IPS-18a (cell line): ENCODE measurements at regions not wholly inside any gene's neighbourhood (a gene's known extent, or its start where the extent isn't known, plus 50 kb on each side); places are given as distances from the start of the nearest gene placed in this dataset.

Experiments
- H3K27ac ChIP-seq: one replicate; pipeline ENCODE4 v1.5.1; 2013; ENCODE audit warnings: low read length
- H3K27me3 ChIP-seq: one replicate; pipeline ENCODE4 v1.6.1; 2013; ENCODE audit warnings: mild to moderate bottlenecking, low read length; ENCODE audit not compliant: control insufficient read depth, insufficient read depth
- H3K36me3 ChIP-seq: one replicate; pipeline ENCODE4 v1.6.1; 2013; ENCODE audit warnings: low read depth, low read length; ENCODE audit not compliant: control insufficient read depth
- H3K4me1 ChIP-seq: one replicate; pipeline ENCODE4 v1.6.1; 2013; ENCODE audit warnings: low read depth, low read length; ENCODE audit not compliant: control insufficient read depth
- H3K4me3 ChIP-seq: one replicate; pipeline ENCODE4 v1.5.1; 2013; ENCODE audit warnings: low read length
- H3K9ac ChIP-seq: one replicate; pipeline ENCODE4 v1.6.1; 2013; ENCODE audit warnings: mild to moderate bottlenecking, low read length, moderate library complexity
- H3K9me3 ChIP-seq: one replicate; pipeline ENCODE4 v1.6.1; 2013; ENCODE audit warnings: low read depth, low read length; ENCODE audit not compliant: control insufficient read depth

DNA sequence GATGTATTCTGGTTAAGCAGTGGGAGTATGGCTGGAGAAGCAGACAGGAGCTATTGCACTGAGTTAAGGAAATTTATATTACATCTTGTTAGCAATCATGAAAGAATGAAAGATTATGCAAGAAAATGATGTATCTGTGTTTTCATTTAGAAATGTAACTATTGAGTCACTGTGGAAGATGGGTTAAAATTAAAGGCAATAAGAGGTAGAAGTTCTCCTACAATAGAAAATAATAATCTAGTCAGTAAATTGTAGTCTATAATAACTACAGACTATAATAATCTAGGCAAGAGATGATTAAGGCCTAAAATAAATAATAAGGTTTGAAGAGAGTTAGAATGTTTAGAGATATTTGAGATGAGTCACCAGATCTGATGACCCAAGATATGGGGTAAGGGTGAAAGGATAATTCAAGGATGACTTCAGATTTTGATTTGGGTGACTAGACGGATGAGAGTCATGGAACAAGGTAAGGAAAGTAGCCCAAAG lies 371.9 kb upstream of the KCNH7 start:
- H3K27ac ChIP-seq, result no peak overlapping the region
- H3K4me3 ChIP-seq, result no peak overlapping the region
- no peaks in the 10 kb centered on the region for H3K36me3 ChIP-seq
- no peak overlapping the region for H3K9ac ChIP-seq
- H3K27me3 ChIP-seq, result no peaks in the 10 kb centered on the region
- H3K9me3 ChIP-seq, result no peaks in the 10 kb centered on the region
- no peaks in the 10 kb centered on the region for H3K4me1 ChIP-seq

DNA sequence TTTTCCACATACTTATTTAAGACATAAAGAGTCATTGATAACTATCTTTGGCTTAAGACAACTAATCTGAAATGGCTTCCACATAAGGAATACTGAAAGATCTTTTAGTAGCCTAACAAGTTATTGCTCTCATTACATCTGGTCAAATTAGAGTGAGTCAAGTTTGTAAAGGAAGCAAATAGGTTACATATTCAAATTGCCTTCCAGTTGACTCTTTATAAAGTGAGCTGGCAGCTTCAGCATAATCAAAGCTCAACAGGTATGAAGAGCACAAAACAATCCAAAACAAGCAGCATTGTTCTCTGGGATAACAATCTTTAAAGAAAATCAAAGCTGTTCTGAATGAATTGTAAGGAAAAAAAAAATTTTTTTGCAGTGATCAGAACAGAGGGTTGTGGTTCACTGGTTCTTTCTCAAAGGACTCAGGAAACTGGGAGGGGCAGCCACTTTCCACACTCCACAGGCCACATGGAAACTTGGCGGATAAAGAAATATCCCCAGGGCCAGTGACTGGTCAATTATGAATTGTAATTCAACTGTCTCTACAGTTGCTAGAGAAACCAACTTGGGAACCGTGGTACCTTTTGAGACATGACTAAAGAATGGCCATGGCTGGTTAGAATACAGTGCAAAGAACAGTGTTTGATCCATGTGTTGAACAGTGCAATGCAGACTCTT lies 369.3 kb upstream of the KCNH7 start:
- no peak overlapping the region for H3K27ac ChIP-seq
- no peak overlapping the region for H3K4me3 ChIP-seq
- H3K36me3 ChIP-seq, result no peaks in the 10 kb centered on the region
- no peaks in the 10 kb centered on the region for H3K4me1 ChIP-seq
- H3K9ac ChIP-seq, result no peak overlapping the region
- no peaks in the 10 kb centered on the region for H3K9me3 ChIP-seq
- H3K27me3 ChIP-seq, result no peaks in the 10 kb centered on the region

DNA sequence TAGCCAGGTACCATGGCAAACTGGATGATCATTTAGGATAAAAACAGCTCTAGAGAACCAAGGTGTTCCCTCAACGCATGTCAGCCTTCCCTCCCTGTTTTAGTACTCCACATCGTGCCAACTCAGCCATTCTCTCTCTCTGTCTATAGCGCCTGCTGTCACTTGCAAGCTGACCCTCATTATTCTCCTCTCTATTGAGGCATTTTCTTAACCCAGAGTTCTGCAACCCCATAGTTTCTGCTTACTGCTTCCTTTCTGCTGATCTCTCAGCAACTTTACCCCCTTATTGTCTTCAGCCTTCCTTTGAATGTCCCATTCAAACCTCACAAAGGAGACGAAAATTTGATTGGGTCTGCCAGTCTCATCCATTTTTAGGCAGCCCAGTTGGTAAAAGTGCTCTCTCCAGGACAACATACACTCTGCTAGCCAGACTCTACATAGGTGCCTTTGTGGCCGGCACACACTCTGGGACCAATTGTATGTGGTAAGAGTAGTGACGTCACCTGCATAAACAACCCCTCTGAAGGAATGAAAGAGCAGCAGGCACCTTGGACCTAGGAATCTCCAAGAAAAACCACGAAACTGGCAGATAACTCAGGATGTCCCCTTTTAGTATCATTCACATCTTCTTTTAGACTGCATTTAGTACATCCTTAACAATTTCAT lies 367.2 kb upstream of the KCNH7 start:
- Histone ChIP-seq H3K9me3 (no peaks in the 10 kb centered on the region), H3K27ac (no peak overlapping the region), H3K4me1 (no peaks in the 10 kb centered on the region), H3K4me3 (no peak overlapping the region), H3K27me3 (no peaks in the 10 kb centered on the region), H3K36me3 (no peaks in the 10 kb centered on the region), H3K9ac (no peak overlapping the region)

DNA sequence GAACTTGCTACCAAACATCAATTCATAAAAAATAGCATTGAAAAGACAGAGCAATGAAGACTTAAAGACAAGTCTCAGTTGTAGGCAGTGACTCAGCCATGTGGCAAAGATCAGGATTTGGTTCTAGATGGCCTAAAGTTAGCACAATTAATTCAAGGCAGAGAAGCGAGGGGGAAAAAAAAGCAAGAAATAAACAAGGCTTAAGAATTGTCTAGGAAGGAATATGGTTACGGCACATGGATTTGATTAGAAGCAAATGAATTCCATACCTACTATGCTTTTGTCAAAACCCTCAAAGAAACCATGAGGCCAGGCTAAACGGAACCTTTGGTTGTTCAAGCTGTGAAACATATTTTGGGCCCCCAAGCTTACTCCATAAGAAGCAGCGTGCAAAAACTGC lies 362.2 kb upstream of the KCNH7 start:
- Histone ChIP-seq H3K9ac (no peak overlapping the region), H3K36me3 (no peaks in the 10 kb centered on the region), H3K4me3 (no peak overlapping the region), H3K27ac (no peak overlapping the region), H3K27me3 (no peaks in the 10 kb centered on the region), H3K9me3 (no peaks in the 10 kb centered on the region), H3K4me1 (no peaks in the 10 kb centered on the region)

DNA sequence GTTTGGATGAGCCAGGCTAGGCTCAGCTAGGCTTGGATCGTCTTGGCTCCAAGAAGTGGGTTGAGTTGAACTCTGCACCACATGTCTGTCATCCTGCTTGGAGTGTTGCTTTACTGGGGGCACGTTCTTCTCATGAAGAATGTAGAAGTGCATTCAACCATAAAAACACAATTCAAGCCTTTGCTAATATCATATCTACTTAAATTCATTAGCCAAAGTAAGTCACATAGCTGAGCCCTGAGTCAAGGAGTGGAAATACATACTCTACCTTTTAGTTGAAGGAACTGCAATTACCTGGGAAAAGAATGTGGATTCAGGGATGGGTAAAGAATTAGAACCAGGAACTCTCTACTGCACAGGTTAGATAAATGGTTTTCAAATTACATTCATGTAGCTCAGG lies 360.4 kb upstream of the KCNH7 start:
- Histone ChIP-seq H3K36me3 (no peaks in the 10 kb centered on the region), H3K4me3 (no peak overlapping the region), H3K27me3 (no peaks in the 10 kb centered on the region), H3K9ac (no peak overlapping the region), H3K4me1 (no peaks in the 10 kb centered on the region), H3K27ac (no peak overlapping the region), H3K9me3 (no peaks in the 10 kb centered on the region)

DNA sequence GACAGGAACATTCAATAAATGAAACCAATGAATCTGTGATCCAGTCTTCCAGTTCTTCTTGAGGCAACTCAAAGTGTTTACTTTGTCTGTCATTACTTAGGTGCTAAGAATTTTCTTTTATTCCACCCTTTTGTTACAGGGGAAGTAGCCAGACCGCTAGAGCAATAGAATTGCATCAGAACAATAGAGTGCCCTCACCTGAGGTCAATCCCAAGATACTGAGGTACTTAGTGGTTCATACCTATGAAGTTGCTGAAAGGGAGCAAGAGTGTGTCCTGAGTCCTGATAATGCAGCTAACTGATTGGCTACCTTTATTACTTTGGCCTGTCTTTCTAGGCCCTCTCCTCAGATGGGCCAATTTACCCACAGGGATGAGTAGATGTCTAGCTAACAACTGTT lies 359.4 kb upstream of the KCNH7 start:
- no peak overlapping the region for H3K9ac ChIP-seq
- no peaks in the 10 kb centered on the region for H3K9me3 ChIP-seq
- no peak overlapping the region for H3K27ac ChIP-seq
- H3K27me3 ChIP-seq, result no peaks in the 10 kb centered on the region
- no peaks in the 10 kb centered on the region for H3K36me3 ChIP-seq
- no peaks in the 10 kb centered on the region for H3K4me1 ChIP-seq
- no peak overlapping the region for H3K4me3 ChIP-seq

DNA sequence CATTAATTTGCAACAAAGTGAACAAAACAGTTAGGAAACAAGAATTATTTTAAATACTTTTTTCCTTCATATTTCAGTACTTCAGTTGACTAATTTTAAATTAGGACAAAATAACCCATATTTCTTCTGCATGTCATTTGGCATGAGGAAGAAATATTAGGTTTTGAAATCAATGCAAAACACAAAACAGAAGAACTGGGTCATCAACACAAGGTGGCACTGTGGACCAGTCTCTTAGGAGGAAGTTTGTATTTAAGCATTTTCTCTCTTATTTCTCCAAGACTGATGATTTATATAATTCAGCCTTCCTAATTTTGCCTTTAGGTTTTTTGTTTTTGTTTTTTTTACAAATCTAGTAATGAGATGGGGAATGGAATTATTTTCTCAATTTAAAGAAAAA lies 352.8 kb upstream of the KCNH7 start:
- no peaks in the 10 kb centered on the region for H3K9me3 ChIP-seq
- no peaks in the 10 kb centered on the region for H3K27me3 ChIP-seq
- no peak overlapping the region for H3K9ac ChIP-seq
- no peak overlapping the region for H3K27ac ChIP-seq
- H3K4me1 ChIP-seq, result peaks cover 14% of the 10 kb centered on the region
- H3K4me3 ChIP-seq, result no peak overlapping the region
- H3K36me3 ChIP-seq, result no peaks in the 10 kb centered on the region

DNA sequence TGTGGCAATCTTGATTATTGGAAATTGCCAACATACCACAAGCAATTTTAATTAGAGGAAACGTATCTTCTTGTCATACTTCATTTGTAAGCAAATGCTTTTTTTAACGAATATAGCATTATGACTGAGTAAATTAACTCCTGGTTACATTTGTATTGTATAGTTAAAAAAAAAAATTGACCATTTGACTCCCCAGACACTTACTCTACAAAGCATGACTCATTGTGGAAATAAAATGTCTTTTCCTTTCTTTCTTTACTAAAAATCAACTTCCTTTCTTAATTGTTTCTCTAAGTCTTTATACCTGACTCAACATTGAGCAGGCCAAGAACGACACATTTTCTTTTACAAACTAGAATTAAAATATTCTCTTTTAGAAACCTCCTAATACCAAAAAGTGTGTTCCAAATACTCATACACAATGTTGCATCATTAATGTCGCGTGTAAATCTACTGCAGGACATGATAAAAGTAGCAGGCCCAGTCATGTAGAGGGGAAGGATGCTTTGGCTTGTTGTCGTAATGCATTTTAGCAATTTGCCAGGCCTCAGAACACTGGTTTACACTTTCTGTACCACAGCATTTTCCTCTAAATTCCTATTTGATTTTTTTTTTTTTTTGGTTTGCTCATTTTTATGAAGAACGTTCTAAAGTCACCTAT lies 349.6 kb upstream of the KCNH7 start:
- no peaks in the 10 kb centered on the region for H3K36me3 ChIP-seq
- H3K27ac ChIP-seq, result no peak overlapping the region
- no peaks in the 10 kb centered on the region for H3K9me3 ChIP-seq
- H3K4me3 ChIP-seq, result peak overlapping the region; percentile 27
- H3K4me1 ChIP-seq, result peaks cover 14% of the 10 kb centered on the region
- no peak overlapping the region for H3K9ac ChIP-seq
- H3K27me3 ChIP-seq, result no peaks in the 10 kb centered on the region

DNA sequence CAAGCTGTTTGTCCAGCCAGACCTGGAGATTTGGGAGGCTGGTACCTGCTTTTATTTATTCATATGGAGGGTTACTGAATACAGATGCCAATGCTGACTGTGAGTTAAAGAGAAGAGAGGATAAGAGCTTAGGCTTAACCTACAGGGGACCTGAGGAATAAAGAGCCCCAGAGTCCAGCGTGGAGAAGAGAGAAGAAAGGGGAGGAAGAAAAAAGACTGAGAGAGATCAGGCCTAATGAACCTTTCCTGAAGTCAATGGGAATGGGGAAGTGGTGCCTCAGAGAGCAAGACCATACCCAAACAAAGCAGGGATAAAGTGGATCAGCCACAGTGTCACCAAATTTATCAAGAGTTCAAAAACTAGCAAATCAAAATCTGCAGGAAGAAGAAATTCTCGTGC lies 348.6 kb upstream of the KCNH7 start:
- H3K9me3 ChIP-seq, result no peaks in the 10 kb centered on the region
- H3K27me3 ChIP-seq, result no peaks in the 10 kb centered on the region
- peaks cover 14% of the 10 kb centered on the region for H3K4me1 ChIP-seq
- no peak overlapping the region for H3K9ac ChIP-seq
- no peaks in the 10 kb centered on the region for H3K36me3 ChIP-seq
- H3K4me3 ChIP-seq, result no peak overlapping the region
- H3K27ac ChIP-seq, result no peak overlapping the region

DNA sequence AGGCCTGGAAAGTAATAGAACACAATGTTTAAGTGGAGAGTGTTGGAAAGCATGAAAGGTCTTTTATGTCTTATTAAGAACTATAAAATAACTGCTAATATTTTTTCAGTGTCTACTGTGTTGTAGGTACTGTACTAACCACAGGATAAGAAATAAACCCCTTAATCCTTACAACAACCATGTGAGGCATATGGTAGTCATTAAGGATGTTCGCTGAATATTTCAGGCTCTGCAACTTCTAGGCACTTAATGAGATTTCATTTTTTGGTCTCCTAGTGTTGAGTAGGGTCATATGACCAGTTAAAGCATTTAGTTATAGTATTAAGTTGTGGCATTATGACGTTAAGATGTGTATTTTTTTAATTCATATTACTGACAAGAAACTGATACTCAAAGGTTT lies 346.6 kb upstream of the KCNH7 start:
- H3K9ac ChIP-seq, result no peak overlapping the region
- H3K27ac ChIP-seq, result no peak overlapping the region

DNA sequence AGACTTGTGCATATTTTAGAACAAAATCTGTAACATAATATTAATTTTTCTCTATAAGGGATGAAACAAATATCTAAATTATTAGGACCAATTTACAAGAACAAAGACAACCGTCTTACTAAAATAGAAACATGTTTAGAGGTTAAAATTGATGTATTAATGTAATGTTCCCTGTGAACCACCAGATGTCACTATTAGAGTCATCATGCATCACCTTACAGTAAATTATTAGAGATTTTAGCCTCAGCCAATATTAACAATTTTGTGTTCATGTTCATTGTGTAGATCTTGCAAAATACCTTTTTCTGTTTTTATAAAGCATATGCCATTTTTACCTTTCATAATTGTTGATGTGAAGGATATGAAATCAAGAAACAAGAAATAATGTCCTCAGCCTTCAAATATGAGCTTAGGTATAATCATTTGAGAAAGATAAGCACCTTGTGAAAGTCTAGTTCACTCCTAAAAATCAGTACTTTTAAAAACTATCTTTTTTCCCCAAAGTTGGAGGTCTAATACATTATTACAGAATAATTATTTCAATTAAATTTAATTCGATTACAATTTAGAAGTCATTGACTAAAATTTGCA lies 344.3 kb upstream of the KCNH7 start:
- Histone ChIP-seq H3K9ac (no peak overlapping the region), H3K27ac (no peak overlapping the region), H3K9me3 (no peaks in the 10 kb centered on the region), H3K4me3 (no peak overlapping the region), H3K4me1 (peaks cover 11% of the 10 kb centered on the region), H3K27me3 (no peaks in the 10 kb centered on the region), H3K36me3 (no peaks in the 10 kb centered on the region)

More for the DNA sequence above, 346.6 kb upstream of the KCNH7 start:
- no peaks in the 10 kb centered on the region for H3K9me3 ChIP-seq
- no peak overlapping the region for H3K4me3 ChIP-seq
- H3K4me1 ChIP-seq, result peaks cover 14% of the 10 kb centered on the region
- H3K36me3 ChIP-seq, result no peaks in the 10 kb centered on the region
- no peaks in the 10 kb centered on the region for H3K27me3 ChIP-seq
